K562 (cell line): ENCODE measurements at regions not wholly inside any gene's neighbourhood (a gene's known extent, or its start where the extent isn't known, plus 50 kb on each side); places are given as distances from the start of the nearest gene placed in this dataset.
A peak's percentile ranks its signal among the peaks of the same experiment; 100 is the strongest.

Experiments
- CBFA2T2 ChIP-seq: fragments of 450-650 bp; conservative IDR thresholded peaks from 2 replicates; pipeline ENCODE4 v1.6.1; 2017; ENCODE audit warnings: mild to moderate bottlenecking
- HDAC1 ChIP-seq, 2 experiments: fragments of 450-650 bp; IDR thresholded peaks; 2 replicates each; pipeline ENCODE4 v1.6.1; 2016 to 2017; ENCODE audit warnings: inconsistent platforms in 1 of 2, mild to moderate bottlenecking in 1 of 2, moderate library complexity in 1 of 2
- HEY1 ChIP-seq: fragments of 250-450 bp; sonication (Bioruptor Pico); IDR thresholded peaks from 2 replicates; pipeline ENCODE4 v1.5.0; 2020; ENCODE audit warnings: mild to moderate bottlenecking, moderate library complexity, borderline replicate concordance
- KAT2B ChIP-seq: IDR thresholded peaks from one replicate; pipeline ENCODE4 v1.6.1; 2012; ENCODE audit warnings: low read depth, mild to moderate bottlenecking, control low read depth, inconsistent platforms, low read length, moderate library complexity
- MCM2 ChIP-seq: fragments of 450-650 bp; IDR thresholded peaks from 2 replicates; pipeline ENCODE4 v1.6.1; 2017; ENCODE audit warnings: low read depth, mild to moderate bottlenecking
- NCOR1 ChIP-seq: fragments of 450-650 bp; IDR thresholded peaks from 2 replicates; pipeline ENCODE4 v1.6.1; 2016; ENCODE audit warnings: mild to moderate bottlenecking, moderate library complexity
- NFE2L1 ChIP-seq: fragments of 450-650 bp; IDR thresholded peaks from 2 replicates; pipeline ENCODE4 v1.6.1; 2016; ENCODE audit warnings: missing genetic modification characterization, low read depth, mild to moderate bottlenecking, missing compliant biosample characterization, moderate library complexity, borderline replicate concordance
- PHF20 ChIP-seq: fragments of 450-650 bp; IDR thresholded peaks from 2 replicates; pipeline ENCODE4 v1.6.1; 2018; ENCODE audit not compliant: partially characterized antibody
- PYGO2 ChIP-seq: fragments of 450-650 bp; IDR thresholded peaks from 2 replicates; pipeline ENCODE4 v1.6.1; 2016; ENCODE audit warnings: mild to moderate bottlenecking, missing genetic modification characterization, moderate library complexity, missing compliant biosample characterization
- SAP30 ChIP-seq: fragments of 200-600 bp; sonication (generic); IDR thresholded peaks from 2 replicates; pipeline ENCODE4 v1.6.1; 2012; ENCODE audit warnings: borderline replicate concordance, low read depth, mild to moderate bottlenecking, moderate library complexity, low read length, control low read depth, inconsistent platforms; ENCODE audit not compliant: insufficient read depth, poor library complexity, severe bottlenecking
- SETDB1 ChIP-seq: IDR thresholded peaks from one replicate; pipeline ENCODE4 v1.6.1; 2012; ENCODE audit warnings: low read length, control low read depth, inconsistent platforms
- SIX5 ChIP-seq, 2 experiments: IDR thresholded peaks; 2 replicates each; pipeline ENCODE4 v1.6.1; 2011; ENCODE audit warnings: low read length in 2 of 2, borderline replicate concordance in 1 of 2, low read depth in 1 of 2, mild to moderate bottlenecking in 1 of 2, moderate library complexity in 1 of 2; ENCODE audit not compliant: insufficient read depth in 1 of 2
- YBX1 ChIP-seq: fragments of 450-650 bp; IDR thresholded peaks from 2 replicates; pipeline ENCODE4 v1.7.1; 2016; ENCODE audit warnings: mild to moderate bottlenecking
- YY1 ChIP-seq, 3 experiments: IDR thresholded peaks; 2 replicates each; pipeline ENCODE4 v1.6.1; 2011; ENCODE audit warnings: low read length in 2 of 3, mild to moderate bottlenecking in 2 of 3, moderate library complexity in 2 of 3, borderline replicate concordance in 1 of 3, control low read depth in 1 of 3, low read depth in 1 of 3; ENCODE audit not compliant: insufficient read depth in 3 of 3, insufficient replicate concordance in 2 of 3, control insufficient read depth in 1 of 3, insufficient read length in 1 of 3; ENCODE audit errors: extremely low read depth in 1 of 3
- ZEB2 ChIP-seq: fragments of 450-650 bp; IDR thresholded peaks from 2 replicates; pipeline ENCODE4 v1.6.1; 2016
- ZFP1 ChIP-seq: fragments of 450-650 bp; formaldehyde crosslinking; IDR thresholded peaks from 2 replicates; pipeline ENCODE4 v1.4.0; 2020; ENCODE audit warnings: mild to moderate bottlenecking, mixed read lengths
- ZNF316 ChIP-seq: fragments of 450-650 bp; IDR thresholded peaks from 2 replicates; pipeline ENCODE4 v1.6.1; 2016
- ZNF717 ChIP-seq: fragments of 250-450 bp; sonication (Bioruptor Pico); IDR thresholded peaks from 2 replicates; pipeline ENCODE4 v1.5.0; 2021
- TF ChIP-seq, protein P1 (sequence below): sonication (generic); formaldehyde crosslinking; IDR thresholded peaks from 2 replicates; pipeline ENCODE4 v1.8.0; 2023; ENCODE audit warnings: mild to moderate bottlenecking, missing genetic modification reagents
- TF ChIP-seq, protein P2 (sequence below): fragments of 250-450 bp; sonication (Bioruptor Pico); IDR thresholded peaks from 2 replicates; pipeline ENCODE4 v1.8.0; 2021; ENCODE audit warnings: moderate library complexity, mild to moderate bottlenecking, inconsistent platforms
- TF ChIP-seq, protein P3 (sequence below), 3 experiments: fragments of 200-800 bp in 1 of 3; fragments of 250-450 bp in 1 of 3; fragments of 450-650 bp in 1 of 3; sonication (Bioruptor Pico) in 1 of 3; sonication (Bioruptor generic) in 1 of 3; formaldehyde crosslinking in 1 of 3; IDR thresholded peaks; 2 replicates each; pipeline versions ENCODE4 v1.6.1 to v1.8.0; 2016 to 2022; ENCODE audit warnings: mild to moderate bottlenecking in 2 of 3, missing genetic modification characterization in 2 of 3, missing compliant biosample characterization in 1 of 3, moderate library complexity in 1 of 3

DNA sequence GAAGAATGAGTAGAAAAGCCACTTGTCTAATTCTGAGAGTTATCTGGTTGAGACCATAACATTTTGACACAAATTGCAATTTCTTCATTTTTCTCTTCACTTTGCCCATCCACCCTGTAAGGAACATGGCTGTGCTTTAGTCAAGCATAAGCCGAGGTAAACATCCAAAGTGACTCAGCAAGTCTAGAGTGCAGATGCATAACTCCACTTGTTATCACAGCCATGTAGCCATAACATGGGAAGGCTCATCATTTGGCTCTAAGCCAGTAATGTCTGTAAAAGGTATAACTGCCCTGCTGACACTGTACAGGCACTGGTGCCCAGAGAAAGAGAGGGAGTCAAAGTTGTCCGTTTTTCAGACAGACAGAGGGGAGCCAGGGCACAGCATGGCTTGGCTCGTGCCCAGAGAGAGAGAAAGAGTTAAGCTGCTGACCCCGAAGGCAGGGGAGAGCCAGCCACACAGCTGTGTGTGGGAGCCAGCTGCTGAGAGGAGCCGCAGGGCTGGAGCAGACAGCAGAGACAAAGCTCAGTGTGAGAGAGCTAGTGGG is 76.9 kb upstream of the EXOC1L start (continued):
- TF ChIP-seq, protein P1, sequence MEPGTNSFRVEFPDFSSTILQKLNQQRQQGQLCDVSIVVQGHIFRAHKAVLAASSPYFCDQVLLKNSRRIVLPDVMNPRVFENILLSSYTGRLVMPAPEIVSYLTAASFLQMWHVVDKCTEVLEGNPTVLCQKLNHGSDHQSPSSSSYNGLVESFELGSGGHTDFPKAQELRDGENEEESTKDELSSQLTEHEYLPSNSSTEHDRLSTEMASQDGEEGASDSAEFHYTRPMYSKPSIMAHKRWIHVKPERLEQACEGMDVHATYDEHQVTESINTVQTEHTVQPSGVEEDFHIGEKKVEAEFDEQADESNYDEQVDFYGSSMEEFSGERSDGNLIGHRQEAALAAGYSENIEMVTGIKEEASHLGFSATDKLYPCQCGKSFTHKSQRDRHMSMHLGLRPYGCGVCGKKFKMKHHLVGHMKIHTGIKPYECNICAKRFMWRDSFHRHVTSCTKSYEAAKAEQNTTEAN (CRISPR knock-in tag): no peak
- no peak for TF ChIP-seq MCM2
- TF ChIP-seq KAT2B: no peak
- 0 out of 2 replicates have a peak, but pooled peaks have one; percentile 35 for TF ChIP-seq ZFP1 (CRISPR knock-in tag)
- TF ChIP-seq SIX5 (IDR thresholded peaks at IDR 0.05; ENCODE audit: borderline replicate concordance in 1 of 2, insufficient read depth in 1 of 2, low read depth in 1 of 2, low read length in 2 of 2): no peak
- 0 out of 2 replicates have a peak, but pooled peaks have one; percentile 41 for TF ChIP-seq HEY1 (CRISPR knock-in tag)
- TF ChIP-seq YBX1: no peak
- TF ChIP-seq NCOR1: peak; percentile 88
- TF ChIP-seq HDAC1 (IDR thresholded peaks at IDR 0.05): peak in 1 of 2 experiments; percentile 66; a peak in 2 of 4 replicates
- TF ChIP-seq ZNF316: peak; percentile 92
- 0 out of 2 replicates have a peak, but pooled peaks have one; percentile 35 for TF ChIP-seq ZEB2
- TF ChIP-seq SETDB1: no peak
- TF ChIP-seq PHF20: no peak
- TF ChIP-seq ZNF717 (CRISPR knock-in tag): no peak
- TF ChIP-seq SAP30: no peak
- TF ChIP-seq, protein P2, sequence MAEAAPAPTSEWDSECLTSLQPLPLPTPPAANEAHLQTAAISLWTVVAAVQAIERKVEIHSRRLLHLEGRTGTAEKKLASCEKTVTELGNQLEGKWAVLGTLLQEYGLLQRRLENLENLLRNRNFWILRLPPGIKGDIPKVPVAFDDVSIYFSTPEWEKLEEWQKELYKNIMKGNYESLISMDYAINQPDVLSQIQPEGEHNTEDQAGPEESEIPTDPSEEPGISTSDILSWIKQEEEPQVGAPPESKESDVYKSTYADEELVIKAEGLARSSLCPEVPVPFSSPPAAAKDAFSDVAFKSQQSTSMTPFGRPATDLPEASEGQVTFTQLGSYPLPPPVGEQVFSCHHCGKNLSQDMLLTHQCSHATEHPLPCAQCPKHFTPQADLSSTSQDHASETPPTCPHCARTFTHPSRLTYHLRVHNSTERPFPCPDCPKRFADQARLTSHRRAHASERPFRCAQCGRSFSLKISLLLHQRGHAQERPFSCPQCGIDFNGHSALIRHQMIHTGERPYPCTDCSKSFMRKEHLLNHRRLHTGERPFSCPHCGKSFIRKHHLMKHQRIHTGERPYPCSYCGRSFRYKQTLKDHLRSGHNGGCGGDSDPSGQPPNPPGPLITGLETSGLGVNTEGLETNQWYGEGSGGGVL (CRISPR knock-in tag): peak; percentile 59; the same call in 1 of the 2 replicates
- TF ChIP-seq, protein P3, sequence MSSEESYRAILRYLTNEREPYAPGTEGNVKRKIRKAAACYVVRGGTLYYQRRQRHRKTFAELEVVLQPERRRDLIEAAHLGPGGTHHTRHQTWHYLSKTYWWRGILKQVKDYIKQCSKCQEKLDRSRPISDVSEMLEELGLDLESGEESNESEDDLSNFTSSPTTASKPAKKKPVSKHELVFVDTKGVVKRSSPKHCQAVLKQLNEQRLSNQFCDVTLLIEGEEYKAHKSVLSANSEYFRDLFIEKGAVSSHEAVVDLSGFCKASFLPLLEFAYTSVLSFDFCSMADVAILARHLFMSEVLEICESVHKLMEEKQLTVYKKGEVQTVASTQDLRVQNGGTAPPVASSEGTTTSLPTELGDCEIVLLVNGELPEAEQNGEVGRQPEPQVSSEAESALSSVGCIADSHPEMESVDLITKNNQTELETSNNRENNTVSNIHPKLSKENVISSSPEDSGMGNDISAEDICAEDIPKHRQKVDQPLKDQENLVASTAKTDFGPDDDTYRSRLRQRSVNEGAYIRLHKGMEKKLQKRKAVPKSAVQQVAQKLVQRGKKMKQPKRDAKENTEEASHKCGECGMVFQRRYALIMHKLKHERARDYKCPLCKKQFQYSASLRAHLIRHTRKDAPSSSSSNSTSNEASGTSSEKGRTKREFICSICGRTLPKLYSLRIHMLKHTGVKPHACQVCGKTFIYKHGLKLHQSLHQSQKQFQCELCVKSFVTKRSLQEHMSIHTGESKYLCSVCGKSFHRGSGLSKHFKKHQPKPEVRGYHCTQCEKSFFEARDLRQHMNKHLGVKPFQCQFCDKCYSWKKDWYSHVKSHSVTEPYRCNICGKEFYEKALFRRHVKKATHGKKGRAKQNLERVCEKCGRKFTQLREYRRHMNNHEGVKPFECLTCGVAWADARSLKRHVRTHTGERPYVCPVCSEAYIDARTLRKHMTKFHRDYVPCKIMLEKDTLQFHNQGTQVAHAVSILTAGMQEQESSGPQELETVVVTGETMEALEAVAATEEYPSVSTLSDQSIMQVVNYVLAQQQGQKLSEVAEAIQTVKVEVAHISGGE (CRISPR knock-in tag; IDR thresholded peaks at IDR 0.05): peak in 1 of 3 experiments; percentile 84; a peak in 2 of 6 replicates
- peak; percentile 42 for TF ChIP-seq CBFA2T2
- TF ChIP-seq PYGO2 (tag): peak; percentile 96
- no peak for TF ChIP-seq YY1 (IDR thresholded peaks at IDR 0.05; ENCODE audit: borderline replicate concordance in 1 of 3, control insufficient read depth in 1 of 3, extremely low read depth in 1 of 3, insufficient read depth in 3 of 3, insufficient read length in 1 of 3, insufficient replicate concordance in 2 of 3, low read depth in 1 of 3, low read length in 2 of 3)
- peak; percentile 81 for TF ChIP-seq NFE2L1 (tag)
